ENCODE measurements at regions not wholly inside any gene's neighbourhood (a gene's known extent, or its start where the extent isn't known, plus 50 kb on each side); places are given as distances from the start of the nearest gene placed in this dataset.
"Not testable (repeated sequence)": the region's sequence is repeated elsewhere in the genome, so short reads cannot be mapped to it uniquely, and the experiment has no call there.

GRCh38 chr17:5740937-5741336 is 156.6 kb upstream of the NLRP1 start:
- no peak overlapping the region for H3K4me3 ChIP-seq
- no peak overlapping the region for H3K27ac ChIP-seq

- no peak overlapping the region for H3K27ac ChIP-seq
- H3K4me3 ChIP-seq = no peak overlapping the region
Measured at GRCh38 chr17:5741810-5742209, 157.5 kb upstream of the NLRP1 start.

- Histone ChIP-seq H3K27ac (no peak overlapping the region), H3K4me3 (no peak overlapping the region)
Measured at GRCh38 chr17:5745111-5745813, 161.0 kb upstream of the NLRP1 start.

GRCh38 chr17:5747276-5747675 is 163.0 kb upstream of the NLRP1 start:
- H3K4me3 ChIP-seq = no peak overlapping the region

GRCh38 chr17:5747964-5748363 is 163.7 kb upstream of the NLRP1 start:
- Histone ChIP-seq H3K27ac (no peak overlapping the region), H3K4me3 (no peak overlapping the region)

More at GRCh38 chr17:5747276-5747675, 163.0 kb upstream of the NLRP1 start:
- H3K27ac ChIP-seq = no peak overlapping the region

GRCh38 chr17:5753421-5753820 is 169.1 kb upstream of the NLRP1 start:
- no peak overlapping the region for H3K27ac ChIP-seq

GRCh38 chr17:5757314-5757907 is 173.1 kb upstream of the NLRP1 start:
- no peak overlapping the region for H3K4me3 ChIP-seq
- H3K27ac ChIP-seq = no peak overlapping the region

More at GRCh38 chr17:5753421-5753820, 169.1 kb upstream of the NLRP1 start:
- H3K4me3 ChIP-seq = no peak overlapping the region

- H3K4me3 ChIP-seq = no peak overlapping the region
- no peak overlapping the region for H3K27ac ChIP-seq
Measured at GRCh38 chr17:5758651-5759050, 174.3 kb upstream of the NLRP1 start.

- no peak overlapping the region for H3K4me3 ChIP-seq
- peak overlapping the region in 1 of 21 experiments; percentile 21 for H3K27ac ChIP-seq
Measured at GRCh38 chr17:5759501-5759925, 175.2 kb upstream of the NLRP1 start.

GRCh38 chr17:5762191-5762590 is 177.9 kb upstream of the NLRP1 start:
- no peak overlapping the region for H3K27ac ChIP-seq
- H3K4me3 ChIP-seq = no peak overlapping the region

GRCh38 chr17:5763595-5764306 is 179.4 kb upstream of the NLRP1 start:
- H3K4me3 ChIP-seq = no peak overlapping the region

GRCh38 chr17:5769593-5770354 is 185.5 kb upstream of the NLRP1 start:
- no peak overlapping the region for H3K27ac ChIP-seq
- H3K4me3 ChIP-seq = no peak overlapping the region

More at GRCh38 chr17:5763595-5764306, 179.4 kb upstream of the NLRP1 start:
- H3K27ac ChIP-seq = no peak overlapping the region

GRCh38 chr17:5770441-5771270 is 186.3 kb upstream of the NLRP1 start:
- peak overlapping the region in 1 of 7 experiments; percentile 12 for H3K4me3 ChIP-seq
- no peak overlapping the region for H3K27ac ChIP-seq

GRCh38 chr17:5771271-5771577 is 186.9 kb upstream of the NLRP1 start:
- H3K27ac ChIP-seq = not testable (repeated sequence)
- peak overlapping the region in 1 of 7 experiments; percentile 12 for H3K4me3 ChIP-seq

GRCh38 chr17:5772017-5772416 is 187.7 kb upstream of the NLRP1 start:
- Histone ChIP-seq H3K4me3 (peak overlapping the region in 1 of 7 experiments; percentile 16), H3K27ac (peak overlapping the region in 1 of 21 experiments; percentile 30)

- Histone ChIP-seq H3K27ac (no peak overlapping the region), H3K4me3 (peak overlapping the region in 3 of 7 experiments; percentile 5 to 16 (median 8))
Measured at GRCh38 chr17:5772720-5773119, 188.4 kb upstream of the NLRP1 start.

- Histone ChIP-seq H3K4me3 (no peak overlapping the region), H3K27ac (no peak overlapping the region)
Measured at GRCh38 chr17:5773816-5774360, 189.6 kb upstream of the NLRP1 start.

GRCh38 chr17:5775098-5775497 is 190.8 kb upstream of the NLRP1 start:
- no peak overlapping the region for H3K4me3 ChIP-seq

GRCh38 chr17:5780476-5780875 is 196.2 kb upstream of the NLRP1 start:
- no peak overlapping the region for H3K4me3 ChIP-seq
- no peak overlapping the region for H3K27ac ChIP-seq

More at GRCh38 chr17:5775098-5775497, 190.8 kb upstream of the NLRP1 start:
- no peak overlapping the region for H3K27ac ChIP-seq
